Stimulated activated naive CD4-positive, alpha-beta T cell treated with Interleukin-2 at 50 U/mL for 16 hours (primary cell): ENCODE measurements at regions not wholly inside any gene's neighbourhood (a gene's known extent, or its start where the extent isn't known, plus 50 kb on each side); places are given as distances from the start of the nearest gene placed in this dataset.

Source experiments
- DNase-seq: peaks from one replicate; lab custom pipeline; 2025; lab: John Stamatoyannopoulos, UW

GRCh38 chrX:69083801-69084200 lies 81.5 kb downstream of the PJA1 start:
- DNase-seq, result no peak

- DNase-seq, result no peak
Measured at GRCh38 chrX:69083361-69083760, 81.9 kb downstream of the PJA1 start.

- DNase-seq, result no peak
Measured at GRCh38 chrX:69082753-69083150, 82.5 kb downstream of the PJA1 start.

GRCh38 chrX:69082055-69082752 lies 83.0 kb downstream of the PJA1 start:
- no peak for DNase-seq

- no peak for DNase-seq
Measured at GRCh38 chrX:69080855-69081465, 84.3 kb downstream of the PJA1 start.

GRCh38 chrX:69079268-69079667 lies 86.0 kb downstream of the PJA1 start:
- no peak for DNase-seq

GRCh38 chrX:69077895-69078455 lies 87.3 kb downstream of the PJA1 start:
- no peak for DNase-seq

GRCh38 chrX:69076088-69076487 lies 89.2 kb downstream of the PJA1 start:
- DNase-seq, result no peak

GRCh38 chrX:69074726-69075125 lies 90.5 kb downstream of the PJA1 start:
- no peak for DNase-seq

- DNase-seq, result no peak
Measured at GRCh38 chrX:69073721-69074120, 91.5 kb downstream of the PJA1 start.

- DNase-seq, result no peak
Measured at GRCh38 chrX:69073241-69073640, 92.0 kb downstream of the PJA1 start.

GRCh38 chrX:69072486-69073006 lies 92.7 kb downstream of the PJA1 start:
- no peak for DNase-seq

- DNase-seq, result no peak
Measured at GRCh38 chrX:69070949-69071650, 94.2 kb downstream of the PJA1 start.

GRCh38 chrX:69069876-69070275 lies 95.4 kb downstream of the PJA1 start:
- DNase-seq, result no peak

- DNase-seq, result no peak
Measured at GRCh38 chrX:69069086-69069445, 96.2 kb downstream of the PJA1 start.

GRCh38 chrX:69068301-69069085 lies 96.8 kb downstream of the PJA1 start:
- DNase-seq, result no peak

GRCh38 chrX:69067841-69068240 lies 97.4 kb downstream of the PJA1 start:
- no peak for DNase-seq

GRCh38 chrX:69066966-69067525 lies 98.2 kb downstream of the PJA1 start:
- DNase-seq, result no peak

GRCh38 chrX:69066021-69066757 lies 99.1 kb downstream of the PJA1 start:
- no peak for DNase-seq

- no peak for DNase-seq
Measured at GRCh38 chrX:69065451-69065850, 99.8 kb downstream of the PJA1 start.

GRCh38 chrX:69063486-69063885 lies 101.8 kb downstream of the PJA1 start:
- DNase-seq, result no peak
